ENCODE measurements at regions not wholly inside any gene's neighbourhood (a gene's known extent, or its start where the extent isn't known, plus 50 kb on each side); places are given as distances from the start of the nearest gene placed in this dataset.

- H4K20me1 ChIP-seq (ENCODE audit: insufficient read depth, low read length): no peaks in the 10 kb centered on the region
- no peaks in the 10 kb centered on the region for H3K79me2 ChIP-seq (ENCODE audit: insufficient read depth, low read depth, low read length)
- no peak for TF ChIP-seq CTCF (conservative IDR thresholded peaks at IDR 0.05; ENCODE audit: low read length)
- TF ChIP-seq EZH2phosphoT487 (IDR thresholded peaks at IDR 0.05; ENCODE audit: borderline replicate concordance, low read depth, low read length): no peak
- H3K36me3 ChIP-seq (ENCODE audit: insufficient read depth, low read length): no peaks in the 10 kb centered on the region
- ChIA-PET CTCF (ENCODE audit: unreplicated experiment) (no interaction called here), POLR2A (no interaction called here)
- no peak overlapping the region for H2AFZ ChIP-seq (ENCODE audit: low read length)
- BruUV-seq (replicated peaks): no TSS peak
- H3K4me2 ChIP-seq (ENCODE audit: low read length): no peak overlapping the region
- intact Hi-C loops (cut with micrococcal nuclease; ENCODE audit: unreplicated experiment): no loop called here
- DNase-seq (ENCODE audit: low spot score): no peak
- no peaks in the 10 kb centered on the region for H3K9me3 ChIP-seq (ENCODE audit: low read length)
- H3K27ac ChIP-seq (ENCODE audit: low read depth, low read length, poor library complexity, severe bottlenecking): no peak overlapping the region
- no peak overlapping the region for H3K4me3 ChIP-seq (ENCODE audit: low read depth, low read length, poor library complexity, severe bottlenecking)
- no peaks in the 10 kb centered on the region for H3K9me2 ChIP-seq (ENCODE audit: insufficient read depth, low read length)
- no peaks in the 10 kb centered on the region for H3K4me1 ChIP-seq (ENCODE audit: insufficient read depth, low read length, poor library complexity, severe bottlenecking)
These were observed 814.4 kb downstream of the TENT5A start for GRCh38 chr6:80938131-80938530.

- Histone ChIP-seq H3K9me2 (ENCODE audit: insufficient read depth, low read length) (no peaks in the 10 kb centered on the region), H2AFZ (ENCODE audit: low read length) (no peak overlapping the region), H3K4me3 (ENCODE audit: low read depth, low read length, poor library complexity, severe bottlenecking) (no peak overlapping the region), H3K36me3 (ENCODE audit: insufficient read depth, low read length) (no peaks in the 10 kb centered on the region), H3K79me2 (ENCODE audit: insufficient read depth, low read depth, low read length) (no peaks in the 10 kb centered on the region), H3K4me2 (ENCODE audit: low read length) (no peak overlapping the region), H3K9me3 (ENCODE audit: low read length) (no peaks in the 10 kb centered on the region), H3K4me1 (ENCODE audit: insufficient read depth, low read length, poor library complexity, severe bottlenecking) (no peaks in the 10 kb centered on the region), H3K27ac (ENCODE audit: low read depth, low read length, poor library complexity, severe bottlenecking) (no peak overlapping the region), H4K20me1 (ENCODE audit: insufficient read depth, low read length) (no peaks in the 10 kb centered on the region)
- DNase-seq (ENCODE audit: low spot score): no peak
- no TSS peak for BruUV-seq (replicated peaks)
- CTCF ChIA-PET (ENCODE audit: unreplicated experiment): no interaction called here
- POLR2A ChIA-PET: no interaction called here
- no peak for TF ChIP-seq CTCF (conservative IDR thresholded peaks at IDR 0.05; ENCODE audit: low read length)
- TF ChIP-seq EZH2phosphoT487 (IDR thresholded peaks at IDR 0.05; ENCODE audit: borderline replicate concordance, low read depth, low read length): no peak
- intact Hi-C loops (cut with micrococcal nuclease; ENCODE audit: unreplicated experiment): no loop called here
These were observed 820.1 kb downstream of the TENT5A start for GRCh38 chr6:80932359-80932758.

DNA sequence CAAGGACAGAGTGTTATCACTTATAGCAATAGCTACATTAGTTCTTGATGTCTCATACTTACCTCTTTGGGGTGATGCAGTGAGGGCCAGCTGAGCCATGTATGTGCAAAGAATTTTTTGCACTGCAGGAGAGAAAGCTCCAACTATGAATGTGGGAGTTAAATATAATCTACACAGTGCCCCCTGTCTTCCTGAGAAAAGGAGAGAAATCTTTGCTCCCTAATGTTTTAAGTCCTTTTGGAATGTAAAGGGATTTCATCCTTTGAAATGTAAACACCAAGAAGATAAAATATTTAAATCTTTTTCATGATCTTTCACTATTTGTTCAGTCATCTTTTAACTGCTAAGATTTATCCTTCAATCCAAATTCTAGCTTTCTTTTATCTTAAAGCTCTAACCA, 822.1 kb downstream of the TENT5A start:
- Histone ChIP-seq H3K27ac (ENCODE audit: low read depth, low read length, poor library complexity, severe bottlenecking) (no peak overlapping the region), H3K4me2 (ENCODE audit: low read length) (no peak overlapping the region), H2AFZ (ENCODE audit: low read length) (no peak overlapping the region), H3K9me2 (ENCODE audit: insufficient read depth, low read length) (no peaks in the 10 kb centered on the region), H3K4me1 (ENCODE audit: insufficient read depth, low read length, poor library complexity, severe bottlenecking) (no peaks in the 10 kb centered on the region), H3K9me3 (ENCODE audit: low read length) (no peaks in the 10 kb centered on the region), H3K4me3 (ENCODE audit: low read depth, low read length, poor library complexity, severe bottlenecking) (no peak overlapping the region), H4K20me1 (ENCODE audit: insufficient read depth, low read length) (no peaks in the 10 kb centered on the region), H3K36me3 (ENCODE audit: insufficient read depth, low read length) (no peaks in the 10 kb centered on the region), H3K79me2 (ENCODE audit: insufficient read depth, low read depth, low read length) (no peaks in the 10 kb centered on the region)
- intact Hi-C loops (cut with micrococcal nuclease; ENCODE audit: unreplicated experiment): no loop called here
- ChIA-PET POLR2A (no interaction called here), CTCF (ENCODE audit: unreplicated experiment) (no interaction called here)
- no peak for DNase-seq (ENCODE audit: low spot score)
- BruUV-seq (replicated peaks): no TSS peak
- TF ChIP-seq EZH2phosphoT487 (IDR thresholded peaks at IDR 0.05; ENCODE audit: borderline replicate concordance, low read depth, low read length): no peak
- no peak for TF ChIP-seq CTCF (conservative IDR thresholded peaks at IDR 0.05; ENCODE audit: low read length)
